GM18867 (cell line): ENCODE measurements at regions not wholly inside any gene's neighbourhood (a gene's known extent, or its start where the extent isn't known, plus 50 kb on each side); places are given as distances from the start of the nearest gene placed in this dataset.
"Not testable (repeated sequence)": the region's sequence is repeated elsewhere in the genome, so short reads cannot be mapped to it uniquely, and the experiment has no call there.

Experiments
- ATAC-seq: cut with Tn5 transposase; IDR thresholded peaks from one replicate; pipeline ENCODE4 v1.9.1; 2021; ENCODE audit warnings: mild to moderate bottlenecking, moderate library complexity; ENCODE audit not compliant: unreplicated experiment

GRCh38 chr1:189036628-189037027 is 1441.0 kb downstream of the BRINP3 start:
- ATAC-seq, result no peak

- no peak for ATAC-seq
Observed at GRCh38 chr1:189046127-189046526, 1431.5 kb downstream of the BRINP3 start.

- ATAC-seq, result no peak
Observed at GRCh38 chr1:189084811-189085210, 1392.9 kb downstream of the BRINP3 start.

DNA sequence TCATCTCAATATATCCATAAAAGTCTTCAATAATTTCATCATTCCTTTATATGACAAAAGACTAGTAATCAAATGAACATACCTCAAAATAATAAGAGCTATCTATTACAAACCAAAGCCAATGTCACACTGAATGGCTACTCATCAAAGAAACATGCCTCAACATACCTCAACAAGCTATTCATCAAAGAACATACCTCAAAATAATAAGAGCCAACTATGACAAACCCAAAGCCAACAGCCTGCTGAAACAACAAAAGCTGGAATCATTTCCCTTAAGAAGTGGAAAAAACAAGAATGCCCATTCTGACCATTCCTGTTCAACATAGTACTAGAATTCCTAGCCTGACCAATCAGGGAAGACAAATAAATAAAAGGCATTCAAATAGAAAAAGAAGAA is 1373.7 kb downstream of the BRINP3 start:
- ATAC-seq, result no peak

DNA sequence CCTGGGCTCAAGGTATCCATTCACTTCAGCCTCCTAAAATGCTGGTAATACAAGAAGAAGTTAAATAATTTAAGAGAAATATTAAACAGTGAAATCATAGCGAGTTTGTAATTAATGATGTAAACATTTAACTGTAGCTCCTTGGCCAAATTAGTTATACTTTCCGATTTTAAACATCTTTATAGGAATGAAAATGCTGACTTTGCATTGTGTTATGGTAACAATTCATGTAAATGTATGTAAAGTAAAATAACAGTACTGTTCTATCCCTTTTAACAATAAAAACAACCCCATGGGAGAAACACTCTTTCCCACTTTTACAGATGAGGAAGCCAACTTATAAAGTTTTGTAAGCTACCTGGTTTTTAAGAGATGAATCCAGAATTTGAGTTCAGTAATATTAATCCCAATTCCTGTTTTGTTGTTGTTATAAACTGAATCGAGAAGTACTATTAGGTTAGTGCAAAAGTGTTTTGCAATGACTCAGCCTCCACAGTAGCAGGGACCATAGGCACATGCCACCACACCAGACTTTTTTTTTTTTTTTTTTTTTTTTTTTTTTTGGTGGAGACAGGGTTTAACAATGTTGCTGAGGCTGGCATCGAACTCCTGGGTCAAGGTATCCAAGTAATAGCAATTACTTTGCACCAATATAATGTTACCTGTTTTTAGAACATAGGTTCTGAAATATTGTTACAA is 1360.4 kb downstream of the BRINP3 start:
- no peak for ATAC-seq

- no peak for ATAC-seq
Observed at GRCh38 chr1:189121941-189122340, 1355.7 kb downstream of the BRINP3 start.

- ATAC-seq, result no peak
Observed at GRCh38 chr1:189125694-189126093, 1352.0 kb downstream of the BRINP3 start.

GRCh38 chr1:189131576-189131975 is 1346.1 kb downstream of the BRINP3 start:
- ATAC-seq, result no peak

DNA sequence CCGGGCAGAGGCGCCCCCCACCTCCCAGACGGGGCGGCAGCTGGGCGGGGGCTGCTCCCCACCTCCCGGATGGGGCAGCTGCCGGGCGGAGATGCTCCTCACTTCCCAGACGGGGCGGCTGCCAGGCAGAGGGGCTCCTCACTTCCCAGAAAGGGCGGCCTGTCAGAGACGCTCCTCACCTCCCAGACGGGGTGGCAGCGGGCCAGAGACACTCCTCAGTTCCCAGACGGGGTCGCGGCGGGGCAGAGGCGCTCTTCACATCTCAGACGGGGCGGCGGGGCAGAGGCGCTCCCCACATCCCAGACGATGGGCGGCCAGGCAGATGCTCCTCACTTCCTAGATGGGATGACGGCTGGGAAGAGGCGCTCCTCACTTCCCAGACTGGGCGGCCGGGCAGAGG is 1337.9 kb downstream of the BRINP3 start:
- not testable (repeated sequence) for ATAC-seq

- ATAC-seq, result no peak
Observed at GRCh38 chr1:189141056-189141455, 1336.6 kb downstream of the BRINP3 start.

- no peak for ATAC-seq
Observed at GRCh38 chr1:189149547-189150375, 1327.9 kb downstream of the BRINP3 start.

DNA sequence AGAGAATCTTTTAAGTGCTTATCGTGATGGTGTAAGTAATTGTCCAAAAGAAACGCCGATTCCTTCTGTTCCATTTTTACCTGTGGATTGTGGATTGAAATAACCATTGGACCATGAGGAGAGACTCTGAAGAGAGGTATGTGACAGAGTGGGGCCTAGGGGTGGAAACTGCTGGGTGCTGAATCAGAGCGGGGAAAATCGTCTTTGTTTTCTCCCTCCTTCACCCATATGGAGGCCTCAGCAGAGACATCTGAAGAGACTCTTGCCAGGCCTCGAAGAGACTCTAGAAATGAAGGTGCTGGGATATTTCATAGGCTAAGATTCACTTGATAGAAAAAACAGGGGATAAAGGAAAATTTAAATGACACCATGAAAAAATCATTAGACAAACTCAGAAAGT is 1327.0 kb downstream of the BRINP3 start:
- ATAC-seq, result no peak

DNA sequence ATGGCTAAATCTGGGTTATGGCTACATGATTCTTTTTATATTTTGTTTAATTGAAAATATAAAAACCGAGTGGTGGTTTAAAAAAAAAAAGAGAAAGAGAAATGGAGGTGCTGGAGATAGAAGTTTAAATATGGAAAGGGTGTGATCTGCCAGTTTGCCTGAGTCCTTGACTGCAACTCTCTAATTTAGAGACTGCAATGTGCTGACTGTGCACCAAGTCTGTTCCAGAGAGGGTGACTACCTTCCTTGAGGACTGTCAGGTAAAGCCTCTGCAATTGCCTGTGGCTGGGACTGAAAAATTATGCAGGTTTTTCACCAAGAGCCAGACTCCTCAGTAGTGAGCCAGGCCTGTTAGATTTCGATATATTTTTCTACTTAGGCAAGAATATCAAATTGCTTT is 1326.3 kb downstream of the BRINP3 start:
- ATAC-seq, result no peak

GRCh38 chr1:189152685-189153084 is 1325.0 kb downstream of the BRINP3 start:
- ATAC-seq, result no peak

DNA sequence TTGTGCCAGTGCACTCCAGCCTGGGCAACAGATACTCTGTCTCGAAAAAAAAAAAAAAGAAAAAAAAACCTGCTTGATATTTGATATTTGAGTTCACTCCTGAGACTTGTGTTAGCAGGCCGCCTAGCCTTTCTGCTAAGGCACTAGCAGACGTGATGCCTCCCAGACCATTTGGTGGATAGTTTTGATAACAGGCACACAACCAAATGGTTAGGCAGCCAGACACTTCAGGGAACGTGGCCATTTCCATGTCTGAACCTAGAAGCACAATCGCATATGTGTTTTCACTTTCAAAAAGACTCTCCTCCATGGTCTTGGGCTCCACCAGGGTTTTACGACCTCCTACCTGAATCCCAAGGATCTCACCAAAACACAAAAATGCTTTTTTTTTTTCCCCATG is 1319.5 kb downstream of the BRINP3 start:
- no peak for ATAC-seq

- no peak for ATAC-seq
Observed at GRCh38 chr1:189175889-189176288, 1301.8 kb downstream of the BRINP3 start.

- no peak for ATAC-seq
Observed at GRCh38 chr1:189180057-189180456, 1297.6 kb downstream of the BRINP3 start.

DNA sequence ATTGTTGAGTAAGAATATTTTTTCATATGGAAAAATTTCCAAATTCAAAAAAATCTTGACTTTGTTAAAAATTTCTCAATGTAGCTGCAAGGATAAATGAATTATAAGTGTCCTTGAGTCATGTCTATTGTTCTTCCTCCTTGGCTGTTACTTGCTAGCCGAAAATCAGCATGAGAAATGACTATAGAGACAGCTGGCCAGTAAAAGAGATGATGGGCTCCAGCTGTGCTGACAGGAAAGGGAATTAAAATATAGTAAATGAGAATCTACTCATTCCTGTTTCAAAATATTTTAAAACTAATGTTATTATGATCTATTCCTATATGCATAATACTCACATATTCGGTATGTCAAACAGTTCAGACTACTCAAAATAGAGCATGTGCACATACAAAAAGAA is 1292.6 kb downstream of the BRINP3 start:
- ATAC-seq, result no peak

DNA sequence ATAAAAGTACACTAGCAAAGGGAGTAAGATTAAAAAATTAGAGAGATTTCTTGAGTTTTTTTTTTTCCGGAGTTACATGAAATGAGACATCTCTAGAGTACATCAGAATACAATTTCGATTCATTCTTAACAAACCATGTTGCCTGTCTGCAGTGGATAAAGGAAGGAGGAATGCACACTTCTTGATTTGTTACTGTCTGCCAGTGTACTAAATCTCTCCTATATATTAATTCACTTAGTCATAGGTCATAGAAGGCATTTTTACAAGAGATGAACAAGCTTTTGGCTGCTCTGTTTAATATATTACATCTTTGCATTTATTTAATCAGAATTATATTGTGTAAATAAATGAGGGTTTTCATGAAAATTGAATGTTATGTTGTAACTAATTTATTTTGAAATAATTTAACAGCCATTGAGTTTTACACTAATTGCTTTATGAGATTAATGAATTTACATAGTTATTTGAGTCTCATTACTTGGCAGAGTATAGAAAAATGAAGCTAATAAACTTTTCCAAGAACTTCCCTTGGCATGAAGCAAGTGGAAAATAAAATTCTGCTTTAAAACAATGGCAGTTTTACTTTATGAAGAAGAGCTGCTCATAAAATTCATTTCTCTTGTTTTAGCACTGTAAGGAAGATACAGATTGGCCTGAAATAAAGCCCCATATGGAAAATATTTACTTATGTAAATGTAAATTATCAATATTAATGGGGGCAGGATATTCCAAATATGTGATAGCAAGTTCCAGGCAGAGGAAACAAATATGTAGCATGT is 1284.7 kb downstream of the BRINP3 start:
- no peak for ATAC-seq

DNA sequence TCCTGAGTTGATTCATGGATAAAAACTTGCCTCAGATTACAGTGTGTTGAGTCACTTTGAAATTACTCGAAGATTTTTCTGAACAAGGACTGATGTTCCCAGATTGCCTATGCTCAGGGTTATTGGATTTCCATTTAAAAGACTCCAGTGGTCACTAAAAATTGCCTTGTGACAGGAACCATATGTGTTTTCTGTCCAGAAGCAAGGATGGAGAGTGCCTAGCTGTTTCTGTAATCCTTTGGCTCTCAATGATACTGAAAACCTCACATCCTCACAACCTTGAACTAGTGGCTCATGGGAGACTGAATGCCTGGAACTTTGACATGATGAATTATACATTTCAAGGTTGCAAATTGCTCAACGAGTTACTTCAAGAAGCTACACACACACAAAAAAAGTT is 1271.8 kb downstream of the BRINP3 start:
- ATAC-seq, result no peak

DNA sequence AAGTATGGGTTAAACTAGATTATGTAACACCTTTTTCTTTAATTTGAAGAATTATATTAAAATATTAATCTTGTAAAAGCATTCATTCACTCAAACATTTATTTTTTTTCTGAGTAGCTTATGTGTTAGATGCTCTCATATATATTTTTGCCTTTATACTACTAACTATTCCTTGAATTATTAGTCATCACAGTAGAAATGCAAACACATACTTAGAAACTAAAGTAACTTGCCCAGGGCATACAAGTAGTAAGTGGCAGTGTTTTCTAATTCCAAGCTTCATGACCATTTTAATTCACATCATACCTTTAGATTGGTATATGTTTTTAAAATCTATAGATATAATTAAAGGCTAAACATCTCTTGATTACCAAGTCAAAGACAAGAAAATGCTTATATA is 1271.0 kb downstream of the BRINP3 start:
- no peak for ATAC-seq

- ATAC-seq, result no peak
Observed at GRCh38 chr1:189211742-189212141, 1265.9 kb downstream of the BRINP3 start.
